DMS53 (cell line): ENCODE measurements at regions not wholly inside any gene's neighbourhood (a gene's known extent, or its start where the extent isn't known, plus 50 kb on each side); places are given as distances from the start of the nearest gene placed in this dataset.
"Not testable (repeated sequence)": the region's sequence is repeated elsewhere in the genome, so short reads cannot be mapped to it uniquely, and the experiment has no call there.

Experiments used
- DNase-seq: peaks from one replicate; lab custom pipeline; 2025; lab: John Stamatoyannopoulos, UW

DNA sequence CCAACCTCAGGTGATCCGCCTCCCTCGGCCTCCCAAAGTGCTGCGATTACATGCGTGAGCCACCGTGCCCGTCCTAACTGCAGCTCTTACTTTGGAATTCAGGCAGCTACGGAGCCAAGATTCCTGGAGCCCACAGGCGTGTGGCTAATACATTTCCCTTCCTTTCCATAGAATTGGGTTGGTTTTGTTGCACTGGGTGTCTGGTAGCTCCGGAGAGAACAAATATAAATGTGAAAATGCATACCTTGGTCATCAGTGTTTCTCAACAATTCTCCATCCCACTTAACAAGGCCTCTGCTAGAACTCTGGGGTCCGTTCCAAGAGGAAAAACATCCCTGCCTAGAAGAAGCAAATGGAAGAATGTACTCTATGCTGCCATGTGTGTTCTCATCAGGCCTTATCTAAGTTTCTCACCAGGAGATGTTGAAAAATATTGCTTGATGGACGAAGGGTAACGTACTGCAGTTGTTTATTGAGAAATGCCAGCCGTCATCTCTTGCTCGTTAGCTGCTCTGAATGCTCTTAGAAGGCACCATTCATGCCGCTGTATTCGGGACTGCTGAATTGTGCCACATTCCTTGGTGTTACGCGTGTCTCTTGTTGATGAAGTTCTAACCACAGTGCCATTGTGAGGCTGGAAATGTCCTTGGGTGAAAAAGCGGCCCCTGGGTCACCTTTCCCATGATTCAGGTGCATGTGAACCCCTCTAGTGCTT is 50.5 kb upstream of the CD99 start:
- no peak for DNase-seq

DNA sequence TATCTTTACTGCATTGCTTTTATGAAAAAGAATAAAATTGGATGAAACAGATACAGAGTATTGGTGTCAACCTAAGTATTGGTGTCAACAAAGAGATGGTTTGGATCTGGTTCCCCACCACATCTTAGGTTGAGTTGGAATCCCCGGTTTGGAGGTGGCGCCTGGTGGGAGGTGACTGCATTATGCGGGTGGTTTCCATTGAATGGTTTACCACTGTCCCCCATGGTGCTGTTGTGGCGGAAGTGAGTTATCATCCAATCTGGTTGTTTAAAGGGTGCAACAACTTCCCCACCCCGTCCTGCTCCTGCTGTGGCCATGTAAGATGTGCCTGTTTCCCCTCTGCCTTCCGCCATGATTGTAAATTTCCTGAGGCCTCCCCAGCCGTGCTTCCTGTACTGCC is 52.8 kb upstream of the CD99 start:
- DNase-seq, result no peak

DNA sequence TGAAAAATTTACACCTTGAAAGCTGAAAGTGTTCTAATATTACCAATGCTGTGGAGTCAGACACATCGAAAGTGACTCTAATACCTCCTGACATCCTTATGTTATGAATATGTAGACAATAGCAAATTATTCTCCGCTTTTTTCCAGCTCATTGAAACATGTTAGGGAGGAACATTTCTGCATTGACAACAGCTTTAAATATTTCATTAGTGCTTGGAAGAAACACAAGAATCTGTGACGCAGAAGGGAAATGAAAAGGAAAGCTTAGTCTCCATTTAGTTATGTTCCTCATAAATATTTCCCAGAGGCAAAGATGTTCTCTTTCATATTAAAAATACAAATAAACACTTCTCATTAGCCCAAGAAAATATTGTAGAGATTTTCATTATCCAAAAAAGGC is 55.8 kb upstream of the CD99 start:
- no peak for DNase-seq

DNA sequence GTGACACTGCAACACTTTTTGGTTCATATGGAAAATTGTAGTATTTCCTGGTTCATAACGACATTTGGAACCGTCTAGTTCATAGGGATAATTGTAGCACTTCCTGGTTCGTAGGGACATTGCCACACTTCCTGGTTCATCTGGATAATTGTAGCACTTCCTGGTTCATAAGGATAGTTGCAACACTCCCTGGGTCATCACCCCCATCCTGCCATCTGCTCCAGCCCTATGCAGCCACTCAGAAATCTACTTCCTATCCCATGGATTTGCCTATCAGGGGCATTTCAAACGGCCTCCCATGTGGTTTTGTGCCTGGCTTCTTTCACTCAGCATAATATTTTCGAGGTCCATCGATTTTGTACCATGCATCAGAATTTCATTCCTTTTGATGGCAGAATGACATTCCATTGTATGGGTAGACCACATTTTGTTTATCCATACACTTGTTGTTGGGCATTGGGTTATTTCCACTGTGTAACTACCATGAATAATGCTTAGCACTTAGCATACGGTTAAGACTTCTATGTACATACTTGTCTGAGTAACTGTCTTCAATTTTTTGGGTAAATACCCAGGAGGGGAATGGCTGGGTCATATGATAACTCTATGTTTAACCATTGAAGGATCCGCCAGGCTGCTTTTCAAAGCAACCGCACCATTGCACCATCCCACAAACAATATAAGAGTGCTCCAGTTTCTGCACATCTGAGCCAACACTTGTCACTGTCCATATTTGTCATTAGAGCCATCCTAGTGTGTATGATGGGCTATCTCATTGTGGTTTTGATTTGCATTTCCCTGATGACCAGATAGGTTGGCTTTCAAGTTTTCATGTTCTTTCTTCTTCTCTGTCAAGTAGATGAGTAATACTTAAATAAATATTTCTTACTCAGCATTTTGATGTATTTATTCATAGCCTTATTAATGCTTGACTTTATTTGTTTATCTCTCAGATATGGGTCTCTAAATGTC is 58.3 kb upstream of the CD99 start:
- DNase-seq, result no peak

DNA sequence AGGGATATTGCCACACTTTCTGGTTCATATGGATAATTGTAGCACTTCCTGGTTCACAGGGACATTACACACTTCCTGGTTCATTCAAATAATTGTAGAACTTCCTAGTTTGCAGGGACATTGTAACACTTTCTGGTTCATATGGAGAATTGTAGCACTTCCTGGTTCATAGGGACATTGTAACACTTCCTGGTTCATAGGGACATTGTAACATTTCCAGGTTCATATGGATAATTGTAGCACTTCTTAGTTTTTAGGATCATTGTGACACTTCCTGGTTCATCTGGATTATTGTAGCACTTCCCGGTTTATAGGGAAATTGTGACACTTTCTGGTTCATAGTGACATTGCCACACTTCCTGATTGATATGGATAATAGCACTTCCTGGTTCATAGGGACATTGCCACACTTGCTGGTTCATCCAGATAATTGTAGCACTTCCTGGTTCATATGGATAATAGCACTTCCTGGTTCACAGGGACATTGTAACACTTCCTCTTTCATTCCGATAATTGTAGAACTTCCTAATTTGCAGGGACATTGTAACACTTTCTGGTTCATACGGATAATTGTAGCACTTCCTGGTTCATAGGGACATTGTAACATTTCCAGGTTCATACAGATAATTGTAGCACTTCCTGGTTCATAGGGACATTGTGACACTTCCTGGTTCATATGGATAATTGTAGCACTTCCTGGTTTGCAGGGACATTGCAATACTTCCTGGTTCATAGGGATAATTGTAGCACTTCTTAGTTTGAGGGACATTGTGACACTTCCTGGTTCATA is 59.2 kb upstream of the CD99 start:
- no peak for DNase-seq

DNA sequence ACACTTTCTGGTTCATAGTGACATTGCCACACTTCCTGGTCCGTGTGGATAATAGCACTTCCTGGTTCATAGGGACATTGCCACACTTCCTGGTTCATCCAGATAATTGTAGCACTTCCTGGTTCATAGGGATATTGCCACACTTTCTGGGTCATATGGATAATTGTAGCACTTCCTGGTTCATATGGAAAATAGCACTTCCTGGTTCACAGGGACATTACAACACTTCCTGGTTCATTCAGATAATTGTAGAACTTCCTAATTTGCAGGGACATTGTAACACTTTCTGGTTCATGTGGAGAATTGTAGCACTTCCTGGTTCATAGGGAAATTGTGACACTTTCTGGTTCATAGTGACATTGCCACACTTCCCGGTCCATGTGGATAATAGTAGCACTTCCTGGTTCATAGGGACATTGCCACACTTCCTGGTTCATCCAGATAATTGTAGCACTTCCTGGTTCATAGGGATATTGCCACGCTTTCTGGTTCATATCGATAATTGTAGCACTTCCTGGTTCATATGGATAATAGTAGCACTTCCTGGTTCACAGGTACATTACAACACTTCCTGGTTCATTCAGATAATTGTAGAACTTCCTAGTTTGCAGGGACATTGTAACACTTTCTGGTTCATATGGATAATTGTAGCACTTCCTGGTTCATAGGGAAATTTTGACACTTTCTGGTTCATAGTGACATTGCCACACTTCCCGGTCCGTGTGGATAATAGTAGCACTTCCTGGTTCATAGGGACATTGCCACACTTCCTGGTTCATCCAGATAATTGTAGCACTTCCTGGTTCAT is 60.0 kb upstream of the CD99 start:
- DNase-seq, result not testable (repeated sequence)

DNA sequence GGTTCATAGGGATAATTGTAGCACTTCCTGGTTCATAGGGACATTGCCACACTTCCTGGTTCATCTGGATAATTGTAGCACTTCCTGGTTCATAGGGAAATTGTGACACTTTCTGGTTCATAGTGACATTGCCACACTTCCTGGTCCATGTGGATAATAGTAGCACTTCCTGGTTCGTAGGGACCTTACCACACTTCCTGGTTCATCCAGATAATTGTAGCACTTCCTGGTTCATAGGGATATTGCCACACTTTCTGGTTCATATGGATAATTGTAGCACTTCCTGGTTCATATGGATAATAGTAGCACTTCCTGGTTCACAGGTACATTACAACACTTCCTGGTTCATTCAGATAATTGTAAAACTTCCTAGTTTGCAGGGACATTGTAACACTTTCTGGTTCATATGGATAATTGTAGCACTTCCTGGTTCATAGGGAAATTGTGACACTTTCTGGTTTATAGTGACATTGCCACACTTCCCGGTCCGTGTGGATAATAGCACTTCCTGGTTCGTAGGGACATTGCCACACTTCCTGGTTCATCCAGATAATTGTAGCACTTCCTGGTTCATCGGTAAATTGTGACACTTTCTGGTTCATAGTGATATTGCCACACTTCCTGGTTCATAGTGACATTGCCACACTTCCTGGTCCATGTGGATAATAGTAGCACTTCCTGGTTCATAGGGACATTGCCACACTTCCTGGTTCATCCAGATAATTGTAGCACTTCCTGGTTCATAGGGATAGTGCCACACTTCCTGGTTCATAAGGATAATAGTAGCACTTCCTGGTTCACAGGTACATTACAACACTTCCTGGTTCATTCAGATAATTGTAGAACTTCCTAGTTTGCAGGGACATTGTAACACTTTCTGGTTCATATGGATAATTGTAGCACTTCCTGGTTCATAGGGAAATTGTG is 60.8 kb upstream of the CD99 start:
- not testable (repeated sequence) for DNase-seq

DNA sequence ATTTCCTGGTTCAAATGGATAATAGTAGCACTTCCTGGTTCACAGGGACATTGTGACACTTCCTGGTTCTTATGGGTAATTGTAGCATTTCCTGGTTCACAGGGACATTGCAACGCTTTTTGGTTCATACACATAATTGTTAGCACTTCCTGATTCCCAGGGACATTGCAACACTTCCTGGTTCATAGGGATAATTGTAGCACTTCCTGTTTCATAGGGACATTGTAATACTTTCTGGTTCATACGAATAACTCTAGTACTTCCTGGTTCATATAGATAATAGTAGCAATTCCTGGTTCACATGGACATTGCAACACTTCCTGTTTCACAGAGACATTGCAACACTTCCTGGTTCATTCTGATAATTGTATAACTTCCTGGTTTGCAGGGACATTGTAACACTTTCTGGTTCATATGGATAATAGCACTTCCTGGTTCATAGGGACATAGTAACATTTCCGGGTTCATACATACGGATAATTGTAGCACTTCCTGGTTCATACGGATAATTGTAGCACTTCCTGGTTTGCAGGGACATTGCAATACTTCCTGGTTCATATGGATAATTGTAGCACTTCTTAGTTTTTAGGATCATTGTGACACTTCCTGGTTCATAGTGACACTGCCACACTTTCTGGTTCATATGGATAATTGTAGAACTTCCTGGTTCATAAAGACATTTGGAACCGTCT is 61.6 kb upstream of the CD99 start:
- DNase-seq, result no peak

DNA sequence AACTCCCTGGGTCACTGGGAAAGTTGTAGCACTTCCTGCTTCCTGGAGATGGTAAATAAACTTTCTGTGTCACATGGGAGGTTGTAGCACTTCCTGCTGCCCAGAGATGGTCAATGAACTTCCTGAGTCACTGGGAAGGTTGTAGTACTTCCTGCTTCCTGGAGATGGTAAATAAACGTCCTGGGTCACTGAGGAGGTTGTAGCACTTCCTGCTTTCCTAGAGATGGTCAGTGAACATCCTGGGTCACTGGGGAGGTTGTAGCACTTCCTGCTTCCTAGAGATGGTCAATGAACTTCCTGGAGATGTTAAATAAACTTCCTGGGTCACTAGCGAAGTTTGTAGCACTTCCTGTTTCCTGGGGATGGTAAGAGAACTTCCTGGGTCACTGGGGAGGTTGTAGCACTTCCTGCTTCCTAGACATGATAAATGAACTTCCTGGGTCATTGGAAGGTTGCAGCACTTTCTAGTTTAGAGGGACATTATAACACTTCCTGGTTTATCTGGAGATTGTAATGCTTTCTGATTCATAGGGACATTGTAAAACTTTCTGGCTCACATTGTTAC is 62.3 kb upstream of the CD99 start:
- DNase-seq, result no peak

DNA sequence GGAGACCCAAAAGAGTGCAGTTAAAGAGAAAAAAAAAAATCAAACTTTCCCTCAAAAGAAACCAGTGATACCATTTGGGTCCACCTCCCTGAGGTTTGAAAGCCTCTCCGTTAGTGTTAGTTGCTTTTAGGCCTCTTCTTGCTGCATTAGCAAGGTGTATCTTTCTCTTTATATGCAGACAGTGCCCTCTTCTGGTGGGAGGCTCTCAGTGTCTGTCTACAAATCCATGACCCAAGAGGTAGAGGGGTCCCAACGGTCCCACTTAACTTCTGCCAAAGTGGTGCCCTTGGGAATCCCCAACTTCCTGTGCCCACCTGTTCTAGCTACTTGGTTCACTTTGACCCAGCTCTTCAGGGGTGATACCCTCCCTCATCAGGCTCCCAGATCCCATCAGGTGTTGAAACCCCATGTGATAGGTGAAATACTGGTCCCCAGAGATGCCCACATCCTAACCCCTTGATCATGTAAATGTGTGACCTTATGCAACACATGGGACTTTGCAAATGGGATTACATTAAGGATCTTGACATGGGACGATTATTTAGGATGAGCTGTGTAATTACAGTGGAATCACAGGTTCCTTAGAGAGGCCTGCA is 63.7 kb upstream of the CD99 start:
- DNase-seq, result no peak

DNA sequence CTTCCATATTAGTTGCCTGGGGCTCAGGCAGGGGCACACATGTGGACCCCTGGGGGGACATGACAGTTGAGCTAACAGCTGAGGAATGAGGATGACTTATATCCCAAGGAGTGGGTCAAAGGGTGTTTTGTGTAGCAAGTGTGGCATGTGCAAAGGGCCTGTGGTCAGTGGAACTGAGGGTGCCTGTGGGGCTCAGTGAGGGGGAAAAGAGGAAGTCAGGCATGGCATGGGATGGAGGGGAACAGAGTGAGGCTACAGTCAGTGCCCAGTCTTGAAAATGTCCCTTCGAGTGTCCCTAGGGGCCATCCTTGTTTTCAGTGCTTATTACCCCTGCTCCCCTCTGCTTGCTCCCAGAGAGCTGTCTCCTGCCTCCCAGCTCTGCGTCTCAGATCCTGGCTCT is 64.3 kb upstream of the CD99 start:
- no peak for DNase-seq

DNA sequence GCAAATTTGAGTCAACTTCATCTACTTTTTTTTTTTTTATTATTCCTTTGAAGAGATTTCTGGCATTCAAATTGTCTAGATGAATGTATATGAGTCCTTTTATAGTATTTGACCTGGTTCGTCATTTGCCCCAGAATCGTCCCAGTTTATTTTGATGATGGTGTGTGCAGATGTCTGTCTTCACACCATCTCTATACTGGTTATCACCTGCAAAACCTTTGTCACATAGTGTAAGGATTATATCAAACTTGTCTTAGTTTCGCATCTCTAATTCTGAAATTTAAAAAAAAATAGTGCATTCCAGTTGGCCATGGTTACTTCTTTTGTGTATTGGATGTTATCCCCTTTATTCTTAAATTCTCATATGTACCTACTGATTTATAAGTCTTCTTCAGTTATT is 70.5 kb upstream of the CD99 start:
- no peak for DNase-seq

DNA sequence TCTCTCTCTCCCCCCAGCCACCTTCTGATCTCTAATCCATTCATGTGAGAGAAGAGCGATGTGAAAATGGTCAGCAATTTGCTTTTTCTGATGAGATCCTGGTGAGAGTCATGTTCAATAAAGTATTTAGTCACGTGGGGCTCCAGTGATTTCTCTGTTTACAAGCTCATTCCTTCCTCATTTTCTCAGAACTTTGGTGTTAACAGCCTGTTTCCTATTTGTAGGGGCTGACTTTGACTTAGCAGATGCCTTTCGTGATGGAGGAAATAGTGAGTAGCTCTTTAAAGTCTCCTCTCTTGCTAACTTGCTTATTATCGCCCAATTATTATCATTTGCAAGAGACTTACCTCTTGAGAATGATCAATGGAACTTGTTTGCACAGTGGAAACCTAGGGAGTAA is 72.6 kb upstream of the CD99 start:
- DNase-seq, result no peak

DNA sequence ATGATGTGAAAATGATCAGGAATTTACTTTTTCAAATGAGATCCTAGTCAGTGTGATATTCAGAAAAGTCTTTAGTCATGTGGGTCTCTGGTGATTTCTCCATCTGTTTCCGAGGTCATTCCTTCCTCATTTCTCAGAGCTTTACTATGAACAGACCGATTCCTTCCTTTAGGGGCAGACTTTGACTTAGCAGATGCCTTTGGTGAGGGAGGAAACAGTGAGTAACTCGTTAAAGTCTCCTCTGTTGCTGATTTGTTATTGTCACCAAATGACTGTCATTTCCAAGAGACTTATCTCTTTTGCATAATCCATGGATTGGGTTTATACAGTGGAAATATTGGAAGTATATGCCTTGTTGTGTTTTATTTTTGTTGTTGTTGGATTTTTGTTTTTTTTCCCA is 76.2 kb upstream of the CD99 start:
- no peak for DNase-seq

DNA sequence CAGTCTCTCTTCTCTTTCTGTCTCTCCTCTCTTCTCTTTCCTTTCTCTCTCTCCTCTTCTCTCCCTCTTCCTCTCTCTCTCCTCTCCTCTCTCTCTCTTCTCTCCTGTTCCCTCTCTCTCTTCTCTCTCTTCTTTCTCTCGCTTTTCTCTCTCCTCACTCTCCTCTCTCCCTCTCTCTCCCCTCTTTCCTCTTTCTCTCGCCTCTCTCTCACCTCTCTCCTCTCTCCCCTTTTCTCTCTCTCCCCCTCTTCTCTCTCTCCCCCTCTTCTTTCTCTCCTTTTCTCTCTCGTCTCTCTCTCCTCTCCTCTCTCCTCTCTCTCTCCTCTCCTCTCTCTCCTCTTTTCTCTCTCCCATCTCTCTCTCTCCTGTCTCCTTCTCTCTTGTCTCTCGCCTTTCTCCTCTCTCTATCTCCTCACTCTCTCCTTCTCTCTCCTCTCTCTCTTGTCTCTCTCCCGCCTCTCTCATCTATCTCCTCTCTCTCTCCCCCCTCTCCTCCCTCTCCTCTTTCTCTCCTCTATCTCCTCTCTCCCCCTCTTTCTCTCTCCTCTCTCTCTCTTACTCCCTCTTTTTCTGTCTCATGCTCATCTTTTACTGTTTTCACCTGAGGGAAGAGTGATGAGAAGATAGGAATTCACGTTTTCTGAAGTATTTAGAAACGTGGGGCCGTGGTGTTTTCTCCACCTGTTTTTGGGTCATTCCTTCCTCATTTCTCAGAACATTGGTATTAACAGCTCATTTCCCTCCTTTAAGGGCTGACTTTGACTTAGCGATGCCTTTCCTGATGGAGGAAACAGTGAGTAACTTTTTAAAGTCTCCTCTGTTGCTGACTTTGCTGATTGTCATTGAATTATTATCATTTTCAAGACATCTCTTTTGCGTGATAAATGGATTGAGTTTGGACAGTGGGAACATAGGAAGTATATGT is 80.6 kb upstream of the CD99 start:
- DNase-seq, result no peak

DNA sequence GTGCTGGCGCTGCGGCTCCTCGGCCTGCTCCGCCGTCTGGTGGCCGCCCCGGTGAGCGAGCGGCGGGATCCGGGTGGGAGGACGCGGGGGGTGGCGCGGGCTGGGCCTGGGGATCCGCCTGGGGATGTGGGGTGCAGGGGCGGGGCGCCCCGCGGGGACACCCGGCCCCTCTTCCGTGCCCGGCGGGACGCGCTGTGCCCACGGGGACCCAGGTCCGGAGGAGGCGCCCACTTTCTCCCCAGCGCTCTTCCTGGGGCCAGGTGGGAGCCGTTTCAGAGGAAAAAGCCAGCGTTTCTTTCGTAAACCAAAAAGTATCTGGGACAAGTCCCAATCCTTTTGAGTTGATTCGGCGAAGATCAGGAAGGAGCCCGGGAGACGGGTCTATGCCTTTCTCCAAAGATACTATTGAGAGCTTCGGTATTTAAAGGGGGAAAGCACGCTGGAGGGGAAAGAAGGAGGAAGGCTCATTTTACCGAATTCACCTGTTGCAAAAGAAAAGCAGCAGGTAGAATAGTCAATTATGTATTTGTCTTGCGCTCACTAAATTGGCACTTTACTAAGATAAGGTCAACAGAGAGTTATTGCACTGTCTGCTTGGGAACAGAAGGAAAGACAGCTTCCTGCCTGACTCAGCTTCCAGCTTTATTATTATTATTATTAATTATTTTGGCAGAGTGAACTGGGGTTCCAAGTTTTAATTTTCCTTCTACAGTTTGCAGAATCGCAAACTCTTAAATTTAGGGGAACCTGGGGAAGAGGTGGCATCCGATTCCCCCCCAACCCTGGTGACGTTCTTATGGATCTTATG is 81.5 kb upstream of the CD99 start:
- no peak for DNase-seq
